GM23338 (cell line): ENCODE measurements at regions not wholly inside any gene's neighbourhood (a gene's known extent, or its start where the extent isn't known, plus 50 kb on each side); places are given as distances from the start of the nearest gene placed in this dataset.

Experiments
- ATAC-seq: fragments of 200-7000 bp; cut with Tn5 transposase; 3 replicates; pipeline ENCODE4 v1.9.1; 2020
- DNase-seq: peaks from one replicate; pipeline ENCODE4 v3.0.0-alpha.2; 2015; ENCODE audit warnings: low spot score
- H2AFZ ChIP-seq: fragments of 200-600 bp; sonication (generic); 2 replicates; pipeline ENCODE4 v1.8.0; 2016; ENCODE audit warnings: antibody characterized with exemption, mild to moderate bottlenecking, moderate library complexity
- H3F3A ChIP-seq: fragments of 200-600 bp; sonication (generic); replicated peaks from 2 replicates; pipeline ENCODE4 v1.8.0; 2017; ENCODE audit warnings: antibody characterized with exemption, mixed run types, low read depth
- H3K27ac ChIP-seq: fragments of 200-600 bp; sonication (generic); 2 replicates; pipeline ENCODE4 v1.6.1; 2016; ENCODE audit warnings: low read depth
- H3K27me3 ChIP-seq: fragments of 200-600 bp; sonication (generic); 2 replicates; pipeline ENCODE4 v1.8.0; 2016; ENCODE audit warnings: mild to moderate bottlenecking, mixed run types, moderate library complexity; ENCODE audit not compliant: insufficient read depth
- H3K36me3 ChIP-seq: fragments of 200-600 bp; sonication (generic); 2 replicates; pipeline ENCODE4 v1.8.0; 2016; ENCODE audit warnings: mild to moderate bottlenecking; ENCODE audit not compliant: insufficient read depth
- H3K4me1 ChIP-seq: fragments of 200-600 bp; sonication (generic); 2 replicates; pipeline ENCODE4 v1.8.0; 2016; ENCODE audit warnings: mild to moderate bottlenecking, moderate library complexity; ENCODE audit not compliant: insufficient read depth
- H3K4me2 ChIP-seq: fragments of 200-600 bp; sonication (generic); 2 replicates; pipeline ENCODE4 v1.7.1; 2017; ENCODE audit warnings: mixed run types
- H3K4me3 ChIP-seq: fragments of 200-600 bp; sonication (generic); 2 replicates; pipeline ENCODE4 v1.6.1; 2016; ENCODE audit warnings: mixed run types
- H3K79me2 ChIP-seq: fragments of 200-600 bp; sonication (generic); replicated peaks from 2 replicates; pipeline ENCODE4 v1.8.0; 2017; ENCODE audit warnings: mild to moderate bottlenecking; ENCODE audit not compliant: insufficient read depth
- H3K9me2 ChIP-seq: fragments of 200-600 bp; sonication (generic); 2 replicates; pipeline ENCODE4 v1.8.0; 2017; ENCODE audit not compliant: insufficient read depth
- H4K20me1 ChIP-seq: fragments of 200-600 bp; sonication (generic); replicated peaks from 2 replicates; pipeline ENCODE4 v1.8.0; 2017; ENCODE audit warnings: mild to moderate bottlenecking; ENCODE audit not compliant: insufficient read depth
- H3K27ac Mint-ChIP-seq: 2 replicates; pipeline ENCODE4 v1.8.0; 2020; ENCODE audit warnings: inconsistent platforms, mild to moderate bottlenecking, moderate library complexity, mixed read lengths
- H3K27me3 Mint-ChIP-seq: 3 replicates; pipeline ENCODE4 v1.8.0; 2022; ENCODE audit warnings: low read depth, mild to moderate bottlenecking, moderate library complexity, mixed read lengths, inconsistent platforms; ENCODE audit not compliant: insufficient read depth, poor library complexity
- H3K36me3 Mint-ChIP-seq: 3 replicates; pipeline ENCODE4 v1.8.0; 2021; ENCODE audit warnings: low read depth, mild to moderate bottlenecking, inconsistent platforms, moderate library complexity, mixed read lengths
- H3K4me1 Mint-ChIP-seq: 3 replicates; pipeline ENCODE4 v1.8.0; 2020; ENCODE audit warnings: mild to moderate bottlenecking, inconsistent platforms, mixed read lengths
- H3K4me3 Mint-ChIP-seq: 3 replicates; pipeline ENCODE4 v1.8.0; 2021; ENCODE audit warnings: moderate library complexity, mild to moderate bottlenecking, inconsistent platforms, mixed read lengths
- H3K9me3 Mint-ChIP-seq: 3 replicates; pipeline ENCODE4 v1.8.0; 2020; ENCODE audit warnings: moderate library complexity, mild to moderate bottlenecking, inconsistent platforms, mixed read lengths
- CTCF ChIP-seq, 2 experiments: fragments of 200-600 bp in 1 of 2; sonication (generic) in 1 of 2; conservative IDR thresholded peaks; 2 replicates each; pipeline versions ENCODE4 v1.5.1 to v1.6.1; 2016 to 2017; ENCODE audit warnings: antibody characterized with exemption in 2 of 2, low read depth in 2 of 2, mild to moderate bottlenecking in 2 of 2, moderate library complexity in 1 of 2
- ETS1 ChIP-seq: IDR thresholded peaks from 2 replicates; pipeline ENCODE4 v1.6.1; 2016; ENCODE audit warnings: antibody characterized with exemption
- NANOG ChIP-seq: IDR thresholded peaks from 2 replicates; pipeline ENCODE4 v1.6.1; 2016; ENCODE audit warnings: antibody characterized with exemption, borderline replicate concordance
- POLR2AphosphoS5 ChIP-seq: IDR thresholded peaks from 2 replicates; pipeline ENCODE4 v1.6.1; 2016; ENCODE audit warnings: antibody characterized with exemption, low read depth
- REST ChIP-seq: IDR thresholded peaks from one replicate; pipeline ENCODE4 v1.6.1; 2018; ENCODE audit warnings: antibody characterized with exemption; ENCODE audit not compliant: unreplicated experiment
- ZNF114 ChIP-seq: fragments of 250-450 bp; sonication (Bioruptor Pico); IDR thresholded peaks from 2 replicates; pipeline ENCODE4 v1.5.0; 2020; ENCODE audit warnings: mild to moderate bottlenecking, moderate library complexity
- ZNF331 ChIP-seq: fragments of 250-450 bp; sonication (Bioruptor Pico); IDR thresholded peaks from 2 replicates; pipeline ENCODE4 v1.5.0; 2020; ENCODE audit warnings: low read depth, mild to moderate bottlenecking, moderate library complexity
- ZNF462 ChIP-seq: fragments of 250-450 bp; sonication (Bioruptor Pico); IDR thresholded peaks from 2 replicates; pipeline ENCODE4 v1.5.0; 2020; ENCODE audit warnings: mild to moderate bottlenecking, moderate library complexity

- peaks cover 18% of the 10 kb centered on the region for H3K9me3 Mint-ChIP-seq
- TF ChIP-seq ZNF114 (CRISPR knock-in tag) (no peak), ZNF462 (CRISPR knock-in tag) (no peak), CTCF (conservative IDR thresholded peaks at IDR 0.05; ENCODE audit: low read depth in 2 of 2) (no peak), ZNF331 (CRISPR knock-in tag) (no peak), NANOG (no peak), REST (no peak), ETS1 (no peak), POLR2AphosphoS5 (no peak)
- H3K4me1 ChIP-seq: no peaks in the 10 kb centered on the region
- H3K9me2 ChIP-seq: peaks cover 3% of the 10 kb centered on the region; the same call in 1 of the 2 replicates
- H3F3A ChIP-seq: no peaks in the 10 kb centered on the region
- peaks cover 2% of the 10 kb centered on the region for H3K27me3 Mint-ChIP-seq
- H3K27me3 ChIP-seq: no peaks in the 10 kb centered on the region
- H3K27ac Mint-ChIP-seq: no peak overlapping the region
- H3K4me1 Mint-ChIP-seq: no peaks in the 10 kb centered on the region
- H4K20me1 ChIP-seq: no peaks in the 10 kb centered on the region
- H3K79me2 ChIP-seq: no peaks in the 10 kb centered on the region
- no peak overlapping the region for H2AFZ ChIP-seq
- no peak overlapping the region for H3K27ac ChIP-seq
- H3K36me3 Mint-ChIP-seq: peaks cover 6% of the 10 kb centered on the region; the same call in 2 of the 3 replicates
- H3K36me3 ChIP-seq: no peaks in the 10 kb centered on the region
- no peak overlapping the region for H3K4me2 ChIP-seq
- ATAC-seq (no peak), DNase-seq (no peak)
- no peak overlapping the region for H3K4me3 Mint-ChIP-seq
- no peak overlapping the region for H3K4me3 ChIP-seq
These were observed 115.2 kb upstream of the CDH12 start for GRCh38 chr5:22968386-22968785.
